ENCODE measurements at regions not wholly inside any gene's neighbourhood (a gene's known extent, or its start where the extent isn't known, plus 50 kb on each side); places are given as distances from the start of the nearest gene placed in this dataset.
"Not testable (repeated sequence)": the region's sequence is repeated elsewhere in the genome, so short reads cannot be mapped to it uniquely, and the experiment has no call there.

DNA sequence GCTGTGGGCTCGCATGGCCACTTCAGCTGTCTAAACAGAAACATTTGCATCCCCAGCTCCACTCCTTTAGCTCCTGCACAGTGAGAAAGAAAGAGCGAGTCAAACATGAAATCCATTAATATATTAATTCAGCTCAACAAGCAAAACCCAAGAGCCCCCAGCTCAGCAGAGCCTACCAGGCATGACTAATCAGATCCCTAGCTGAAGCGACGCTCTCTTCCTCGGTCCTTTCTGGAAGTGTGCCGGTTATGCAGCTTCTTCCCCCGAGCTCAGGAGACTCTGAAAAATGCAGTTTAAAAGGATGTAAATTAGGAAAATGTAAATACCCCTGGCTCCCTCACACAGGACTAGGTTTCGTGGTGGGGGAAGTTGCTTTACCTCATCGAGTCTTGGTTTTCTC, 221.5 kb downstream of the ANKRD30B start:
- no peaks in the 10 kb centered on the region for H3K27me3 ChIP-seq (ENCODE audit: control insufficient read depth, low read length)

DNA sequence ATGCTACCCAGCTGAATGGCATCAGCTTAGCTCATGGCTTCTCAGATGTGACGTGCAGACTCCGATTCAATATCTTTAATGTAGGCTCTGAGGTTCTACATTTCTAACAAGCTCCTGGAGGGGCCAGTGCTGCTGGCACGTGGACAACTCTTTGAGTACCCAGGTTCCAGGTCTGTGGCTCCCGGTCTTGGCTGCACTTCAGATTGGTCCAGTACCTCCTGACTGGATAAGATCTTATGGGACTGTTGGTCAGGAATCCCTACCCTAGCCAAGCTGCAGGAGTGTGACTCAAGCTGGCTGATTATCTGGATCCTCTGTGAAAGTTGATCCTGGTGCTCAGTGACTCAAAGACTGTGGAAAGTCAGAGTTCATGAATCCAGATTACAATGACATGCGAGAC, 222.1 kb downstream of the ANKRD30B start:
- no peaks in the 10 kb centered on the region for H3K4me1 ChIP-seq (ENCODE audit: control insufficient read depth, low read length)

More for the DNA sequence above, 221.5 kb downstream of the ANKRD30B start:
- no peaks in the 10 kb centered on the region for H3K4me1 ChIP-seq (ENCODE audit: control insufficient read depth, low read length)
- H3K36me3 ChIP-seq (ENCODE audit: control insufficient read depth, low read length): no peaks in the 10 kb centered on the region
- H3K79me2 ChIP-seq (ENCODE audit: control insufficient read depth, low read length): no peaks in the 10 kb centered on the region
- H3K27ac ChIP-seq (ENCODE audit: low read depth, low read length): no peak overlapping the region
- H3K9me3 ChIP-seq (ENCODE audit: control insufficient read depth, insufficient read depth, low read length): no peaks in the 10 kb centered on the region; the same call in 1 of the 2 replicates
- no peak overlapping the region for H3K4me3 ChIP-seq (ENCODE audit: low read length)
- TF ChIP-seq, protein P1, sequence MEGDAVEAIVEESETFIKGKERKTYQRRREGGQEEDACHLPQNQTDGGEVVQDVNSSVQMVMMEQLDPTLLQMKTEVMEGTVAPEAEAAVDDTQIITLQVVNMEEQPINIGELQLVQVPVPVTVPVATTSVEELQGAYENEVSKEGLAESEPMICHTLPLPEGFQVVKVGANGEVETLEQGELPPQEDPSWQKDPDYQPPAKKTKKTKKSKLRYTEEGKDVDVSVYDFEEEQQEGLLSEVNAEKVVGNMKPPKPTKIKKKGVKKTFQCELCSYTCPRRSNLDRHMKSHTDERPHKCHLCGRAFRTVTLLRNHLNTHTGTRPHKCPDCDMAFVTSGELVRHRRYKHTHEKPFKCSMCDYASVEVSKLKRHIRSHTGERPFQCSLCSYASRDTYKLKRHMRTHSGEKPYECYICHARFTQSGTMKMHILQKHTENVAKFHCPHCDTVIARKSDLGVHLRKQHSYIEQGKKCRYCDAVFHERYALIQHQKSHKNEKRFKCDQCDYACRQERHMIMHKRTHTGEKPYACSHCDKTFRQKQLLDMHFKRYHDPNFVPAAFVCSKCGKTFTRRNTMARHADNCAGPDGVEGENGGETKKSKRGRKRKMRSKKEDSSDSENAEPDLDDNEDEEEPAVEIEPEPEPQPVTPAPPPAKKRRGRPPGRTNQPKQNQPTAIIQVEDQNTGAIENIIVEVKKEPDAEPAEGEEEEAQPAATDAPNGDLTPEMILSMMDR (IDR thresholded peaks at IDR 0.05; ENCODE audit: low read depth, low read length, poor library complexity, severe bottlenecking): no peak
- TF ChIP-seq EZH2phosphoT487 (IDR thresholded peaks at IDR 0.05; ENCODE audit: borderline replicate concordance, low read length): no peak
- H3K9me2 ChIP-seq (replicated peaks; ENCODE audit: control insufficient read depth, low read length): no peaks in the 10 kb centered on the region
- no peaks in the 10 kb centered on the region for H4K20me1 ChIP-seq (ENCODE audit: control insufficient read depth, insufficient read depth, low read depth, low read length)
- no peak overlapping the region for H3K4me2 ChIP-seq (ENCODE audit: low read length)
- no peaks in the 10 kb centered on the region for H3F3A ChIP-seq (ENCODE audit: control insufficient read depth, insufficient read depth)

DNA sequence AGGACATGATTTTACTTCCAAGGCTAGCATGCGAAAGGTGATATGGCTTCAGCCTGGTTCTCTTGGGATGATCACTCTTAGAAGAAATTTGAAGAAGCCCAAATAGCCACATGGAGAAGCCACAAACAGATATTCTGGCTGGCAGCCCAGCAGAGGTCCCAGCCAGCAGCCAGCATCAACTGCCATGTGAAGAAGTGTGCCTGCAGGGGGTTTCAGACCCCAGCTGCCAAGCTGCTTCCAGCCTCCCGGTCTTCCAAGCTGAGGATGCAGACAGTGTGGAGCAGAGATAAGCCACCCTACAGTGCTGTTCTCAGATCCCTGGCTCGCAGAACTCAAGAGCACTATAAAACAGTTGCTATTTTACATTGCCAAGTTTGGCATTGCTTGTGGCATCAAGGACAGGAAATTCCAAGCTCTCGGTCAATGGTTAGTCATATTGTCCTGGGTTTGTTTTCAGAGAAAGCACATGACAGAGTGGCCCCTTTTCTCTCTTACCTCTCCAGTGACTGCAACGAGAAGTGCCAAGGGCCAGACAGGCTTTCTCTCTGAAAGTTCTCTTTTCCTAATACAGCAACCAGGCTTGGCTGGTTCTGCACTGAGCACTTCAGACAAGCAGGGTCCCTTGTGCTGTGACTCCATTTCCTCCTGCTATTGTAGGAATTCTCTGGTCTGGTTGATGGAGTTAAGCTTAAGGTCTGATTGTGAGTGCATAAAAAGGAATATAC, 223.7 kb downstream of the ANKRD30B start:
- Histone ChIP-seq H3K4me1 (ENCODE audit: control insufficient read depth, low read length) (no peaks in the 10 kb centered on the region), H4K20me1 (ENCODE audit: control insufficient read depth, insufficient read depth, low read depth, low read length) (no peaks in the 10 kb centered on the region), H3K4me2 (ENCODE audit: low read length) (no peak overlapping the region), H3K27me3 (ENCODE audit: control insufficient read depth, low read length) (no peaks in the 10 kb centered on the region), H3K27ac (ENCODE audit: low read depth, low read length) (no peak overlapping the region), H3K9me2 (replicated peaks; ENCODE audit: control insufficient read depth, low read length) (no peaks in the 10 kb centered on the region), H3K79me2 (ENCODE audit: control insufficient read depth, low read length) (no peaks in the 10 kb centered on the region), H3F3A (ENCODE audit: control insufficient read depth, insufficient read depth) (no peaks in the 10 kb centered on the region), H3K36me3 (ENCODE audit: control insufficient read depth, low read length) (no peaks in the 10 kb centered on the region), H3K4me3 (ENCODE audit: low read length) (no peak overlapping the region), H3K9me3 (ENCODE audit: control insufficient read depth, insufficient read depth, low read length) (no peaks in the 10 kb centered on the region; the same call in 1 of the 2 replicates)
- no peak for TF ChIP-seq EZH2phosphoT487 (IDR thresholded peaks at IDR 0.05; ENCODE audit: borderline replicate concordance, low read length)
- TF ChIP-seq, protein P1 (IDR thresholded peaks at IDR 0.05; ENCODE audit: low read depth, low read length, poor library complexity, severe bottlenecking): no peak

More for the DNA sequence above, 222.1 kb downstream of the ANKRD30B start:
- Histone ChIP-seq H3K9me2 (replicated peaks; ENCODE audit: control insufficient read depth, low read length) (no peaks in the 10 kb centered on the region), H3K36me3 (ENCODE audit: control insufficient read depth, low read length) (no peaks in the 10 kb centered on the region), H3K4me3 (ENCODE audit: low read length) (no peak overlapping the region), H3K27ac (ENCODE audit: low read depth, low read length) (no peak overlapping the region), H3F3A (ENCODE audit: control insufficient read depth, insufficient read depth) (no peaks in the 10 kb centered on the region), H3K27me3 (ENCODE audit: control insufficient read depth, low read length) (no peaks in the 10 kb centered on the region), H3K4me2 (ENCODE audit: low read length) (no peak overlapping the region), H4K20me1 (ENCODE audit: control insufficient read depth, insufficient read depth, low read depth, low read length) (no peaks in the 10 kb centered on the region), H3K79me2 (ENCODE audit: control insufficient read depth, low read length) (no peaks in the 10 kb centered on the region), H3K9me3 (ENCODE audit: control insufficient read depth, insufficient read depth, low read length) (no peaks in the 10 kb centered on the region; the same call in 1 of the 2 replicates)
- no peak for TF ChIP-seq EZH2phosphoT487 (IDR thresholded peaks at IDR 0.05; ENCODE audit: borderline replicate concordance, low read length)
- TF ChIP-seq, protein P1 (IDR thresholded peaks at IDR 0.05; ENCODE audit: low read depth, low read length, poor library complexity, severe bottlenecking): no peak

DNA sequence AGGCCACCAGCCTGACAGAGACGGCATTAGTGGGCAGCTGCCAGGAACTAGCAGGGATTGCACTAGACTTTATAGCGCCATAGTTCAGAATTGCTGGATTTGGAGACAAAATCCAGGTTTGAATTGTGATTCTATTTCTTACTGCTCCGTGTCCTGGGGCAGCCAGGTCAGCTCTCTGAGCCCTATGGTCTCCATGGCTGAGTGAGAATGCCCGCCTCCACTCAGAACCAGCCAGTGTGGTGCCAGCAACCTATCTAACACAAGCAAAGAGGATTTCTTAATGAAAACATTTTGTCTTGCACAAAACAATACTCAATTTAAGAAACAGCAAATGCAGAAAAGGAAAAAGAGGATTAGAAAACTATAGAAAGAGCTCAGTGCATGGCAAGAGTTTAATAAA, 225.4 kb downstream of the ANKRD30B start:
- H4K20me1 ChIP-seq (ENCODE audit: control insufficient read depth, insufficient read depth, low read depth, low read length); H3K27me3 ChIP-seq (ENCODE audit: control insufficient read depth, low read length); H3K9me3 ChIP-seq (ENCODE audit: control insufficient read depth, insufficient read depth, low read length); H3K4me3 ChIP-seq (ENCODE audit: low read length); H3K4me1 ChIP-seq (ENCODE audit: control insufficient read depth, low read length); H3K27ac ChIP-seq (ENCODE audit: low read depth, low read length); H3K9me2 ChIP-seq (replicated peaks; ENCODE audit: control insufficient read depth, low read length); H3K4me2 ChIP-seq (ENCODE audit: low read length); H3F3A ChIP-seq (ENCODE audit: control insufficient read depth, insufficient read depth); H3K79me2 ChIP-seq (ENCODE audit: control insufficient read depth, low read length); H3K36me3 ChIP-seq (ENCODE audit: control insufficient read depth, low read length): not testable (repeated sequence)

Measured in DOHH2 (cell line).